Nephron progenitor cell (in vitro differentiated cells): ENCODE measurements at regions not wholly inside any gene's neighbourhood (a gene's known extent, or its start where the extent isn't known, plus 50 kb on each side); places are given as distances from the start of the nearest gene placed in this dataset.

Experiments used
- DNase-seq: peaks from one replicate; pipeline ENCODE4 v3.0.0; 2021
- H3K27ac Mint-ChIP-seq: 2 replicates; pipeline ENCODE4 v1.8.0; 2021; ENCODE audit warnings: mild to moderate bottlenecking, moderate library complexity, mixed read lengths
- H3K27me3 Mint-ChIP-seq: 2 replicates; pipeline ENCODE4 v1.8.0; 2021; ENCODE audit warnings: mild to moderate bottlenecking, low read depth, mixed read lengths; ENCODE audit not compliant: poor library complexity
- H3K36me3 Mint-ChIP-seq: 2 replicates; pipeline ENCODE4 v1.8.0; 2021; ENCODE audit warnings: low read depth, mixed read lengths
- H3K4me1 Mint-ChIP-seq: 2 replicates; pipeline ENCODE4 v1.8.0; 2021; ENCODE audit warnings: mixed read lengths
- H3K4me3 Mint-ChIP-seq: 2 replicates; pipeline ENCODE4 v1.8.0; 2021; ENCODE audit warnings: mild to moderate bottlenecking, moderate library complexity, mixed read lengths
- H3K9me3 Mint-ChIP-seq: 2 replicates; pipeline ENCODE4 v1.8.0; 2021; ENCODE audit warnings: mild to moderate bottlenecking, moderate library complexity, mixed read lengths
- CTCF ChIP-seq: fragments of 200-600 bp; sonication (generic); IDR thresholded peaks from 2 replicates; pipeline ENCODE4 v1.5.0; 2021; ENCODE audit warnings: antibody characterized with exemption

GRCh38 chr9:102035929-102036328, 297.5 kb upstream of the GRIN3A start:
- Mint-ChIP-seq H3K9me3 (no peaks in the 10 kb centered on the region), H3K27me3 (no peaks in the 10 kb centered on the region), H3K27ac (no peak overlapping the region), H3K4me3 (no peak overlapping the region), H3K36me3 (no peaks in the 10 kb centered on the region), H3K4me1 (no peaks in the 10 kb centered on the region)
- no peak for TF ChIP-seq CTCF
- DNase-seq, result no peak

- Mint-ChIP-seq H3K9me3 (no peaks in the 10 kb centered on the region), H3K36me3 (no peaks in the 10 kb centered on the region), H3K27ac (no peak overlapping the region), H3K4me1 (no peaks in the 10 kb centered on the region), H3K27me3 (no peaks in the 10 kb centered on the region), H3K4me3 (no peak overlapping the region)
- DNase-seq, result no peak
- TF ChIP-seq CTCF, result no peak
Observed at GRCh38 chr9:102032614-102033013, 294.2 kb upstream of the GRIN3A start.

- no peak for TF ChIP-seq CTCF
- H3K27me3 Mint-ChIP-seq, result no peaks in the 10 kb centered on the region
- no peak overlapping the region for H3K27ac Mint-ChIP-seq
- H3K4me3 Mint-ChIP-seq, result no peak overlapping the region
- H3K36me3 Mint-ChIP-seq, result no peaks in the 10 kb centered on the region
- H3K4me1 Mint-ChIP-seq, result no peaks in the 10 kb centered on the region
- no peaks in the 10 kb centered on the region for H3K9me3 Mint-ChIP-seq
- DNase-seq, result no peak
Observed at GRCh38 chr9:102000956-102001355, 262.5 kb upstream of the GRIN3A start.

- H3K36me3 Mint-ChIP-seq, result no peaks in the 10 kb centered on the region
- no peak overlapping the region for H3K27ac Mint-ChIP-seq
- no peaks in the 10 kb centered on the region for H3K4me1 Mint-ChIP-seq
- H3K4me3 Mint-ChIP-seq, result no peak overlapping the region
- no peak for DNase-seq
- TF ChIP-seq CTCF, result no peak
- H3K9me3 Mint-ChIP-seq, result no peaks in the 10 kb centered on the region
- no peaks in the 10 kb centered on the region for H3K27me3 Mint-ChIP-seq
Observed at GRCh38 chr9:101999441-101999840, 261.0 kb upstream of the GRIN3A start.

GRCh38 chr9:101995231-101995630, 256.8 kb upstream of the GRIN3A start:
- H3K36me3 Mint-ChIP-seq, result no peaks in the 10 kb centered on the region
- DNase-seq, result no peak
- H3K4me3 Mint-ChIP-seq, result no peak overlapping the region

More at GRCh38 chr9:101995231-101995630, 256.8 kb upstream of the GRIN3A start:
- no peak overlapping the region for H3K27ac Mint-ChIP-seq
- H3K9me3 Mint-ChIP-seq, result no peaks in the 10 kb centered on the region
- H3K27me3 Mint-ChIP-seq, result no peaks in the 10 kb centered on the region
- no peaks in the 10 kb centered on the region for H3K4me1 Mint-ChIP-seq
- TF ChIP-seq CTCF, result no peak
